GM19452 (cell line): ENCODE measurements at regions not wholly inside any gene's neighbourhood (a gene's known extent, or its start where the extent isn't known, plus 50 kb on each side); places are given as distances from the start of the nearest gene placed in this dataset.
A peak's percentile ranks its signal among the peaks of the same experiment; 100 is the strongest.

ENCODE experiments used
- ATAC-seq: cut with Tn5 transposase; IDR thresholded peaks from one replicate; pipeline ENCODE4 v1.9.1; 2021; ENCODE audit not compliant: unreplicated experiment

DNA sequence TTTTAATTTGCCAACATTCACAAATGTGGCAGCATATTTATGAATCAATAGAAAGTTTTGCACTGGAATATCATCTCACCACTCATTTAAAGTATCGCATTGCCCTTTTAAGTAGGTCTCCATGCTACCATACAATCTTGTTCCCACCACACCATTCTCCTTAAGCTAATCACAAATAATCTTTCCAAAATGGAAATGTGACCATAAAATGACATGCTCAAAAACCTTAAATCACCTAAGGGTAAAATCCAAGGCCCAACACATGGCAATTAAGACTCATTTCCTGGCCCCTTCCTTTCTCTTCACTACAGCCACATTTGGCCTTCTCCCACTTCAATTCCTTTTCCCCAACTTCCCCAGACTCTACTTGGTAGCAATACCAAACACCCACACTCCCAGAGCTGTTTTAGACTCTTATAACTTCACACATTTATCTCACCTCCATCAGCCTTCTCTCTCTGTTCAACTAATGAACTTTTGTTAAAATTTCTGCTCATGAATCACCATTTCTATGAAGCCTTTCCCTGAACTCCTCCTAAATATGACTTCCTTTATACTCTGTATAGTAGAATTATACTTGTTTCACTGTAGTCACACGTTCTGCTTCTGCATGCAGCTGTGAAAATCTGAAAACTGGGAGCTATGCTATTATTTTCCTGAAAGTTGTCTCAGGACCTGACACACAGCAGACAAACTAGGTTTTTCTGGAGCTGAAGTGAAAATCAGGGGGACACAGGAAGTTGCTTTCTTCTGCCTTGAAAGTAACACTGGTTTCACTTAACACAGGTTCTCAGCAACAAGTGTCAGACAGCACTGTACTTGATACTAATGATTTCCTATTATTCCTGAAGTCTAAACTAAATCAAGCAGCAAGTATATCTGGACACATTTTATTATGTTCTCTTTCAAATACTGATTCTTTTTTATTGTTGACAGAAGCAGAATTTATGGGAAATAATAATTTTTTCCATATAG is 303.9 kb downstream of the ZEB2 start:
- ATAC-seq = peak; percentile 65

DNA sequence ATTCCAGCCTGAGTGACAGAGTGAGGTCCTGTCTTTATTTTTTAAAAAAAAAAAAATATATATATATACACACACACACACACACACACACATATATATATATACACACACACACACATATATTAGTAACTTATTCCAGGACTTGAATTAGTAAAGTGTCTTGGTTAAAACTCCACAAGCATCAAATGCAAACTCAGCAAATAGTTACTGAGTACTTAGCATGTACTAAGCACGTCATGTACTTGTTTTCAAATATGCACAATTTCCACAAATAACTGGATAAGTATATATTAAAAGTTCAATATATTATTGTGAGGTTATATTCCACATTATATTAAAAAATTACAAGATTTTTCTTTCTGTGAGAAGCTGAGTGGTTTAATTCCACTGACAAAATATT is 304.7 kb downstream of the ZEB2 start:
- no peak for ATAC-seq

DNA sequence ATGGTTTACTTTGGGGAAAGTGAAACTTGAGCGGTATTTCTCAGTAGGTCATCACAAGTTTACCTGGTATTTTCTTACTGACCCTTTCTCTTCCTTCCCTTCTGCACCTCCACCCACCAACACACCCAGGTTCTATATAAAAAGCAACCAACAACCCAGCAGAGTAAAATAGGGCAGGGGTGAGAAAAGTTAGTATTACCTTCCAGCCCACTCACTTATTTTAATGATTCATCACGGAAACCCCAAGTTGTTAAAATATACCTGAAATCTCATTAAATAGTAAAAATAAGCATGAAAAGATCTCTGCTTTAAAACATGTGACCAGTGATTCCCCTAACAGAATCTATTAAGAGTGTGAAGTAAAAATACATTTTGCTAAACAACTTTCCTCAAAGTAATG is 306.1 kb downstream of the ZEB2 start:
- ATAC-seq = peak; percentile 79

DNA sequence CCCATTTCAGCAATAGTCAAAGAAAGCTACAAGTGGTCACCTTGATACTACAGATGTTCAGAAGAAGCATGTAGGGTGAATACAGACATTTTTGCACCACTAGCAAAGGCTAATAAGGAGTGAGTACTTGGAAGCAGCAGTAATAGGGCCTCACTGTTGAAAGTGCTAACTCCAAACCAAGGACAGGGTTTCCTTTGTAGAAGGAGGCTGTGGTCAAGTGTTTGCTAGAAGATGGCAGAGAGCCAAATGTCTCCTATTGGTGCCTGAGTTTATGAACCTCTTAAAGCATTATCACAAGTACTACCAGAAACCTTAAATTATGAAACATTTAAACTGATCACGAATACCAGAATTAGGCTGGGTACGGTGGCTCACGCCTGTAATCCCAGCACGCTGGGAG is 308.1 kb downstream of the ZEB2 start:
- no peak for ATAC-seq

DNA sequence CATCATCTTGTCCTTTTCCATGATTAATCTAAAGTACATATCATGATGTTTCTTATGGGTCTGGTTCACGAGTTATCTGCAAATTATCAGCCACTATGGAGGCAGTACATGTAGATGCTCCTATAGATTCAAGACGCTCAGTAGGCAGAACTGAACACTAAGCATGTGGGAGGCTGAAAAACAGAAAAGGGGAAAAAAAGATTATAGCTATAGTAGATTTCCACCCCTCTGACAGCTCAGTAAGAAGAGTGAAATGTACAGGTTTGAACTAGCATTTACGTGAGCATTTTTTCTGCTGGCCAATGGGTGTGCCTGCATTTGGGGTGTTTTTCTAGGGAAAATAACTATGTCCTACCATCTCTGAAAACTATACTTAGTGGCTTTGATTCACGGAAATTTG is 308.9 kb downstream of the ZEB2 start:
- no peak for ATAC-seq

DNA sequence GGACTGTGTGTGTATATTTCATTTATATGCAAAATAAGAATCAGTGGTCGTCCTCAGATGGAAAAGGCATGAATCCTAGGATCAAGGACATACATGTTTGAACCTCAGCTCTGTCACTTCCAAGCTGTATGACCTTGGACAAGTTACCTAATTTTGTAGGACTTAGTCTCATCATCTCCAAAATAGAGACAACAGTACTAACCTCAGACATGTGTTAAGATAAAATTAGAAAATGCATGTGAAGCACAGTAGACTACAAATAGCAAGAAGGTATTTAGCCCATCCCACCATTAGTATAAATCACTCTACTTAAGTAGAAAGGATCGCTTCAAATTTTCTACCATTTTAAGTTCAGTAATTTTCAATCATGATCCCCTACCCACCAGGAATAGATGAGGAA is 309.8 kb downstream of the ZEB2 start:
- no peak for ATAC-seq

DNA sequence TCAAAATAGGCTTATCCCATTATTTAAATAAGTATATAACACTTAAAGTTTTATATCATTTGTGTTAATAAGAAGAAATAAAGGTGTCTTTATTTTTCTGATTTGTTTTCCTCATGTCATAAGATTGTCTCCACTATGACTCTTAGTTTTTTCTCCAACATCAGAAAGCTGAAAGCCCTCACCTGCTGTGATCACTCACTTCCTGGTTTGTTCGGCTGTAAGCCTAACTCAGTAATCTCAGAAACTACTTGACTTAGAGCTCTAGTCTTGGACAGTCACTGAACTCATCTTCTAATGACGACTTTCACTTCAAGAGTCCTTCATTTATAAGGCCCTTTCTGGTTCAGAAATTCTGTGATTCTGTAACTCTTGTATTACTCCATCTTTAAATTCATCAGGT is 311.0 kb downstream of the ZEB2 start:
- no peak for ATAC-seq

DNA sequence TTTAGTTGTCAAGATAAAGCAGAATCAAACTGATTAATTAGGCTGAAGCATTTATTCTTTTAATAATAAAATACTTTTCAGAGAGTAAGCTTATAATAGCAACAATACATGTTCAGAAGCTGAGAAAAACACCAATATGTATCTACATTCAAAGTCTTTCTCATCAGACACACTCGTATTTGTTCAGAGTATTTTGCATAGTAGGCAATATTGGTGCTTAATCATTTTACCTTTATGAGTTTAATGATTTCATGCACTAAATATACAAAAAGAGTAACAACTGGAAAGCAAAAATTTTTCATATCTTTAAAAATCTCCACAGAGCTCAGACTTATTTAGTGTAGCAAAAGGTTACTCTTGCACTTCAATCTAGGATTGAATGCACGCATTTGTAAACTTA is 313.9 kb downstream of the ZEB2 start:
- no peak for ATAC-seq

DNA sequence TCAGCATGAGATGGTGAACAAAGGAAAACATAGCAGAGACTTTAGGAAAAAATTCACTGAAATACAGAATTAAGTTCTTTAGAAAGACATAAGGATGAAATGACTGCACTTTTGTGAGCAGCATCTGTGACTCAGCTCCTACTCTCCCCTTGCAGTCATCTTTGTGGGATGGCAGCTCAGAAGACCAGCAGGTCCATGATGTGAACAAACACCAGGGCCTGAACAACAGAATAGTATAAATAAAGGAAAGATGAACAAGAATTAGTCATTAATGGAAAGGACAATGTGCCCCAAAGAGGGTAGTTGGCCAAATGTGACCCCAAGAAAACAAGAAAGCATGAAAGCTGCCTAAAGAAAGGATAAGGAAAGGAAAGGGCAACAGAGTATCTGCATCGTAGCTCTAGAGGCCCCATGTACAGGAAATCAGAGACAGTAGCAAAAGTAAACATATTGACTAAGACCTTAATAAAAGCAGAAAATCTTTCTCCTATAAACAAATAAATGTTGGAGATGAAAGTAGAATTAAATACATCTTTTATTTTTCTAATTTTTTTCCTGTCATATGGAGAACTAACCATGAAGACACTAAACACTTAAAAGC is 318.0 kb downstream of the ZEB2 start:
- ATAC-seq = no peak

DNA sequence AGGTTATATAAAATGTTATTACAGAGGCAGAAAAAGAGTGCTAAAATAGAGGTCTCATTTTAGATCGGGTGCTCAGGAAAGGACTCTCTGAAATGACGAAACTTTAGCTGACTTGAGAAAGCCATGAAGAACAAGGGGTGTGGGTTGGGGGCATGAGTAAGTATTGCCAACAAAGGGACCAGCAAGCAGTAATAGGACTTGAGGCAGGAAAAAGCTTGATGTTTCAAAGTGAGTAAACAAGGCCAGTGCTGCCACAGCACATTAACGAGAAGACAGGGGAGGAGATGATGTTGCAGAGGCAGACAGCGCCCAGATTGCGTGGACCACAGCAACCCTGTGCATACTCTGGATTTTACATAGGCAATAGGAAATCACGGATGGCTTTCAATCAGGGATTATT is 318.8 kb downstream of the ZEB2 start:
- no peak for ATAC-seq

DNA sequence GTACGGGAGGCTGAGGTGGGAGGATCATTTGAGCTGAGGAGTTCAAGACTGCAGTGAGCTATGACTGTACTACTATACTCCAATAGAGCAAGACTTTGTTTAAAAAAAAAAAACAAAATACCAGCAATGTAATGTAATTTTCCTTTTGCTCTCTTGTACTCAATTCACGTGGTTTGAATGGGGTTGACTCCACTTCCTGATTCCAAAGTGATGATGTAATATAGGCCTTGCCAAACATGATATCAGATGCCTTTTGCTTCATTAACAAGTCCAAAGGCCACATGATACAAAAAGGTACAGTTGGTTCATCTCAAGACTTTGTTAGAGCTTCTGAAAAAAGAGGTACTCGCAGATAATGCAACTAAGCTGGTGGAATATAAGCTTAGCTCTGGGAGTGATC is 321.8 kb downstream of the ZEB2 start:
- no peak for ATAC-seq

DNA sequence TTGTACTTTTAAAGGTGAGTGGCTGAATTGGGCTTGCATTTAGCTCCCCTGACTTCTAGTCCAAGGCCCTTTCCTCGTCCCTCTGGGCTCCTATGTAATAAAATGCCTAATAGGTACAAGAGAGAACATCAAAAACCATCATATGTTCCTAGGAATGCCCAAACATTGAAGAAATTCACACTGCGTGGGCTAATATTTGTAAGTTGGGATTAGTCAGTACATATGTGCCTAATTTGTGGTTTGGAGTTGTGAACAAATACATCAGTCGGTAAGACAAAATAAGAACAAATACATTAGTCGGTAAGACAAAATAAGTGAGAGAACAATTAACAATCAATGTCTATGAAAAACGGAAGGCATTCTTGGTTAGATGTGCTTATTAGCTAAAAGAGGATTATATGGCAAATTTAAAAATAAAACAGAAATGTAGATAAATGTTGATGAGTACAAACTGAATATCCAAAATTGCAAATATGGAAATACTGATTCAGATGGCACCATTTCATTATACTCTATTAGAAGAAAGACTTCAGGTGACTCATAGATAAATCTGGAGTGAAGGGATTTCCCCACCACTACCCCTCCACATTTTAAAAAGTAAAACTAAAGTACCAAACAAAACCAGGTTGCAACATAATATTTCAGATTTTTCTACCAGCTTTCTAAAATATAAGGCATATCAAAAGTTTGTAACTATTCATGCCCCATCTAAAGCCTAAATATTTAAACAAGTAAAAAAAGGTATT is 325.4 kb downstream of the ZEB2 start:
- no peak for ATAC-seq

DNA sequence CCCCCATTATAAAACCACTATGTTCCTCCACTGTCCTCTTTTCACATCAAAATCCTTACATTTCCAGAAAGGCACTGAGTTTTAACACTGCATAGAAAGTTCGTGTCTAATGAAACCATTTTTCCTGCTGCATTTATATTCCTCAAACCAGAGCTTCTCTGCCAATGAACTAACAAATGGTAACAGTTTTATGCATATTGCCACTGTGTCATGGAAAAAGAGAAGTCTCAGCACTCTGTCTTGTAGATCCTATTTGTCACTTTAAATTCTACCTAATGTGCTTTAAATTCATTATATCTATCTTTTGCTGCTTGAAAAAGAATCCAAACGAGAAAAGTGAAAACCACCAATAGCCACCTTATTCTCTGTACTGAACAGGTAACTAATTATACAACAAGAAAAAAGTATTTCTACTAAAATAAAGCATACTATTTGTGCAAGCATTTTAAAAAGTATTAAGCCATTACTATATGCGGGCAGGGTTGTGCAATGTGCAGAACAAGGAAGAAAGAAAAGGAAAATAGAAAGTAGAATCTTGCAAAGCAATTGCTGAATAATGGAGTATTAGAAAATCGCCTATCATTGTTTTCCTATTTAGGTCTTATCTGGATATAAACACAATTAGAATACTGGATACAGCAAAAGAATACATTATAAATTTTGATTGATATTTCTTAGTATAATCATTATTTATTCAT is 328.9 kb downstream of the ZEB2 start:
- ATAC-seq = no peak

DNA sequence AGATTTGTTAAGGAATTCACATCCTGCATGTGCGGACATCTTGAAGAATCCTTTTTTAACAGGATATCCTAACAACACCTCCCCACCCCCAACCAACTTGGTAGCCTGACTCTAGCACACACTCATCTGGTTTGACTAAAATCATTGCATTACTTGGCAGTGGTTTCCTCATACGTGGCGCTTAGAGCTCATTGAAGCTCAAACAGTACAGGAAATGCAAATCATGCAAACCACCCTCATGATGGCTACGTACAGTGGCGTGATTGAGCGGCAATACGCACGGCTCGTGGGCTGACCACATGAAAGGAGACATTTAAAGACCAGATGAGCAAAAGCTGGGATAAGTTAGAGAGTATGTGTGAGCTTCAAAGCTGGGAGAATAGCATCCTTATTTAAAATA is 336.2 kb downstream of the ZEB2 start:
- peak; percentile 99 for ATAC-seq

DNA sequence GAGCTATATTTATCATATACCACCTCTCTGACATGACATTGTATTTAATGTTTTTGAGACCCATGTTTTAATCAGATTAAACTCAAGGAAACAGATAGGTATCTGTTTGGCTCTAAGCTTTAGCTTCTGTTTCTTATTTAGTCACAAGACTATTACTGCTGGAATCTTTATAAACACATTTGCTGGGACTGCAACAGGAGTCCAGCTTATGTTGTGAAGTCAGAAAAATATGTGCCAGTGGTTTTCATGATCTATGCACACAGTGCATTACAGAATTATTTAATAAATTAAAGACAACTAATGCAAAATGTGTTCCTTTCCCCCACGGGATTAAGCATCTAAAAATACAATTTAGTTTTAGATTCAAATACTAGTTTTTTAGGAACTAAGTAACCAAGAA is 338.9 kb downstream of the ZEB2 start:
- ATAC-seq = no peak

DNA sequence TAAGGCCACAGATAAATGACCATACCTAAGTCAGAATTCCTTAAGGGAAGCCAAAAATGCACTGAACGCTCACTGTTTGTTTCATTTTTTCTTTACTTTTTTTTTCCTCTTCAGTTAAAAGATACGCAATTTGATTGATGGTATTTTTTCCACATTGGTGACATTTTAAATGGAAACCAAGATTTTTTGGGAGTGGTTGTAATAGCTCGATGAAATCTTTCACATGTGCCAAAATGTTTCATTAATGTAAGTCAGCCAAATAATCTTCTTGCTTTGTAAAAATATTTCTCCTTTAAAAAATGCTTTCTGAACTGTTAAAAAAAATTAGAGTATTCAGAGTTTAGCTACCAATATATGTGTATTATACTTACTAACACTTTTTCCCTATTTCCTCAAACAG is 339.8 kb downstream of the ZEB2 start:
- ATAC-seq = no peak

DNA sequence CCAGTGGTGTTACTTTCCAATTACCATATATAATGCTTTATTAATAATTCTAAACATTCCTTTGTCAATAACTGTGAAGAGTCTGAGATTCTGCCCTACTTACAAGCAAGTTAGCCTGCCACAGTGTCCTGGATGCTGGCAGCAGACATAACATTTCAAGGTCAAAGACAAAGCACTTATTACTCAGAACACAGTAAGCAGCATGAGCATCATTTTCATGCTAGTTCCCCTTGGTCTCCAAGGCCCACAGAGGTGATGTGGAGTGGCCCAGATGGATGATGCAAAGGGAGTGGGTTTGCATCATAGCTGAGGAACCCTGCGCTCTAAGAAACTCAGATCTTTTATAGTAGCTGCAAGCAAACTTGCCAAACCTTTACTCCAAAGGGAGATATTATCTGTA is 349.7 kb downstream of the ZEB2 start:
- no peak for ATAC-seq

DNA sequence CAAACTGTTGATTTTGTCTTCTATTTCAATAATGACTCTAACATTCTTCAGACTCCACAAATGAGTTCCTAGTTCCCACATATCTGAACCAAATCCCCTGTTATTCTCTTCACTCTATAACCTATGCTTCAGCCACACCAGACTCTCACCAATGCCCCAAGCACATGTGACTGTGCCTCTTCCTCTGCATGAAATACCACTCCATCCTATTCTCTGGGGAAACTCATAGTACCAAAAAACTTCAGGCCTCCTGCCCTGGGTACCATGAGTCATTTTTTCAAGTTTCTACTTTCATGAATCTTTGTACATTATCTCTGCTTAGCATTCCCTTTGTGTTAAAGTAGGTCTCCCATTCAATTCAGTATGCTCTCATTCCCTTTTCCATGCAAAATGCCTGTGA is 353.2 kb downstream of the ZEB2 start:
- no peak for ATAC-seq

DNA sequence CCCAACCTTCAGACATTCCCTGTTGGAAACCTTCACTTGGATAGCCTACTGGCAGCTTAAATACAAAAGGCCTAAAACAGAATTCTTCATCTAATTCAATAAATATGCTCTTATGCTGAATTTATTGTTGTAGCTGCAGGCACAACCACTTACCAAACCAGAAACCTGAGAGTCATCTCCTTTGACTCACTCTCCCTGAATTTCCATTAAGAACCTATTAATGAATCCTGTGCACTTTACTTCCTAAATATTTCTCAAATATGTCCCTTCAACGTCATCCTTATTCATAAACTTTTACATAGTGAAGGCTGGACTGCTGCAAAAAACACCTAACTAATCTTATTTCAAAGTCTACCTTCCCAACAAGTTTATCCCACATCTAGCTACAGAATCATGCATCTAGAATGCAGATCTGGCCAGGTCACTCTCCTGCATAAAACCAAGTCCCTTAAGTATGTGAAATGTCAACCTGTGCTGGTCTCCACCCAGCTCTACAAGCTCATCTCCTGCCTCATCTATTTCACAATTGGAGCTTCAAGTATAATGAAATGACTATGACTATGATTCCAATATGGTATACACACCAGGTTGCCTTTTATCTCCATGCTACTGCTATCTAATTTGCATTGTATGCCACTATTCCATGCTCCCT is 354.2 kb downstream of the ZEB2 start:
- no peak for ATAC-seq

DNA sequence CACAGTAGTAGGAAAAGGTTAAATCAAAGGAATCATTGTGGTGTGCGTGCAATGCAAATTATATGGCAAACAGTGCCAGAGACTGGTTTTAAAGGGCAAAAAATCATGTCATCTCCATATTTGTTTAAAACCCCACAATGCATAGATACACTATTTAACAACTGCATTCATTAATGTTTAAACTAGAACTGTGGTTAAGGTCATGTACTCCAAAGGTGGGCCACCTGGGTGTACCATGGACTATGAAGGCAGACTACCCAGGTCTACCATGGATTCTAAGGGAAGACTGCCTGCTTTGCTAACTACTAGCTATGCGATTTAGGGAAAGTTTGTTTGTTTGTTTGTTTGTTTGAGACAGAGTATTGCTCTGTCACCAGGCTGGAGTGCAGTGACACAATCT is 356.3 kb downstream of the ZEB2 start:
- no peak for ATAC-seq

DNA sequence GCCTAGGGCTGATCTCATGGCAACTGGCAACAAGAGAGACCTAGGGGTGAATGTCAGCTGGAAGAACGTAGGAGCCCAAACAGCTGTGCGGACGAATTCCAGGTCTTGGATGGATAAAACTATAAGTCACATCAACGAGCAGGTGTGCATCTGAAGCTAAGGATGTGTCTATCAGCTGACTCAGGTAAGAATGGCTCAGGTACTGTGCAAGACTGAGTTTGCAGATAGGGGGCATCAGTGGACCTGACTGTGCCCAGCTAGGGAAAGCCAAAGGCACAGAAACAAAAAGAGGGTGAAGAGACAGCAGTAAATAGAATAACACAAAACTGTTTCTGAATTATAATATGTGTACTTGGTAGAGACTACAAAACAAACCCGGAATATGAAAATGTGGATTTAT is 357.3 kb downstream of the ZEB2 start:
- no peak for ATAC-seq
